ENCODE measurements at regions not wholly inside any gene's neighbourhood (a gene's known extent, or its start where the extent isn't known, plus 50 kb on each side); places are given as distances from the start of the nearest gene placed in this dataset.

DNA sequence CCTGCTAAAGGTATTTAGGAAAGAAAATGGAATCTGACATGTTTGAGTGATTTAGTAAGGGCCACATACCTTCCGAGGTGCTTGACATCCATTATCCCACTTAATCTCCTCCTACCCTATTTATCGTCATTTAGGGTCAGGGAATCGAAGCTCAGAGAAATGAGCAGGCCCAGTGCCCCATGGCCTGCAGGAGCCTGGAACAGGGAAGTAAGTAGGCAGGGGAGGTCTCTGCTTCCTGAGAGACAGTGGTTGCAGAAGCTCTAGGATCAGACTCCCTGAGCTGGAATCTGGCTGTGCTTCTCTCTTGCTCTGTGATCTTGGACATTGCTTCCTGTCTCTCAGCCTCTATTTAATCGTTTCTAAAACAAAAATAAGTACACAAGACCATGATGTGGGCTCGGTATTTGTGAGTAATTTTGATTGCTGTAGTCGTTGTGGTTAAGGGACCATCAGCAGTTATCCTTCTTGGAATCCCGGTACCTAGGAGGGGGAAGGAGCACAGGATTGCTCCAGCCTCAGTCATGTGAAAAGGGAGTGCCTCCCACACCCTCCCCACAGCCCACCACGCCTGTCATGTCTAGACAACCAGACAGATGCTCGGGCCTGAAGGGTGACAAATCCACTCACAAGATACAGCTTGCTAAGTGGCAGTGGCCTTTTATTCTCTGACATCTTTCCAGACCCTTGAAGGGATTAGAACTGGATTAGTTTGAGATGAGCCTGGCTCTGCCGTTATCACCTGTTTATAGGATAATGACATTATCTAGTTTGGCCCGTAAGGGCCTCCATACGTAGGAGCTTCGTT lies 169.2 kb upstream of the TSHZ3 start:
- no peak for TF ChIP-seq CTCF (IDR thresholded peaks at IDR 0.05; ENCODE audit: low read depth, low read length)
- H3K4me3 ChIP-seq (ENCODE audit: low read depth, low read length): no peak overlapping the region

GRCh38 chr19:31519256-31519655 lies 170.0 kb upstream of the TSHZ3 start:
- no peak for TF ChIP-seq CTCF (IDR thresholded peaks at IDR 0.05; ENCODE audit: low read depth, low read length)
- no peak overlapping the region for H3K4me3 ChIP-seq (ENCODE audit: low read depth, low read length)

DNA sequence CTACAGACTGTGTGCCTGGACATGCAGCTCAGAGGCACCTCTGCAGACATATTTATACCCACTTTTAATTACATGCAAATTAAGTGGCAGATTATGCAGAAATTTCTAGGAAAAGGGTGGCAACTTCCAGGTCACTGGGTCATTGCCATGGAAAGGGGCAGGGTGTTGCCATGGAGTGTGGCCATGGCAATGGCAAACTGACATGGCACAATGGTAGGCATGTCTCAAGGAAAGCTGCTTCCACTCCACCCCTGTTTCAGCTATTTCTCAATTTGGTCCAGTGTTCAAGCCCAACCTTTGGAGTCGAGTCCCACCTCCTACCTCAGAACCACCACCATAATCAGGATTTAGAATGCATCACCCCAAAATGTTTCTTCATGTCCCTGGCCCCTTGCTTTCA lies 170.7 kb upstream of the TSHZ3 start:
- H3K4me3 ChIP-seq (ENCODE audit: low read depth, low read length): no peak overlapping the region
- TF ChIP-seq CTCF (IDR thresholded peaks at IDR 0.05; ENCODE audit: low read depth, low read length): no peak

- TF ChIP-seq CTCF (IDR thresholded peaks at IDR 0.05; ENCODE audit: low read depth, low read length): no peak
- no peak overlapping the region for H3K4me3 ChIP-seq (ENCODE audit: low read depth, low read length)
Observed at GRCh38 chr19:31520633-31521032, 171.4 kb upstream of the TSHZ3 start.

- no peak for TF ChIP-seq CTCF (IDR thresholded peaks at IDR 0.05; ENCODE audit: low read depth, low read length)
Observed at GRCh38 chr19:31525610-31526147, 176.4 kb upstream of the TSHZ3 start.

GRCh38 chr19:31527443-31527842 lies 178.2 kb upstream of the TSHZ3 start:
- no peak for TF ChIP-seq CTCF (IDR thresholded peaks at IDR 0.05; ENCODE audit: low read depth, low read length)
- no peak overlapping the region for H3K4me3 ChIP-seq (ENCODE audit: low read depth, low read length)

More at GRCh38 chr19:31525610-31526147, 176.4 kb upstream of the TSHZ3 start:
- no peak overlapping the region for H3K4me3 ChIP-seq (ENCODE audit: low read depth, low read length)

DNA sequence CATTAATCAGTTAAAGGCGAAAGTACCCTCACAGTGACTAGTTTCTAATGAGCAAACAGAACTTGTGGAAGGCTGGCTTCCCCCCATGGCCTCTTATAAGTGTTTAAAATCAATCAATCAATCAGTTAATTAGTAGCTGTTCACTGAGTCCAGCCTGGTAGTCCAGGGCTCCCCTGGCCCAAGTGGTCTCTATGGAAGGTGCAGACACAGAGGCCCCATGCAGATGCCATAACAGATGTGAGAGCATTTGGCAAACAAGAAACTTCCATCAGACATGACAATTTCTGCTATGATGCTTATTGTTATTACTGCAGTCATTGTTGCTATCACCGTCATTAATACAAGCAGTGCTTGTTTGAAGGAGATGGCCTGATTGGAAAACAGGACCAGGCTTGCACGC lies 179.0 kb upstream of the TSHZ3 start:
- TF ChIP-seq CTCF (IDR thresholded peaks at IDR 0.05; ENCODE audit: low read depth, low read length): no peak
- H3K4me3 ChIP-seq (ENCODE audit: low read depth, low read length): no peak overlapping the region

All from WI38 (cell line).